Anterior cingulate cortex (tissue), 58 donors: ENCODE measurements at regions not wholly inside any gene's neighbourhood (a gene's known extent, or its start where the extent isn't known, plus 50 kb on each side); places are given as distances from the start of the nearest gene placed in this dataset.
A peak's percentile ranks its signal among the peaks of the same experiment; 100 is the strongest.
"Not testable (repeated sequence)": the region's sequence is repeated elsewhere in the genome, so short reads cannot be mapped to it uniquely, and the experiment has no call there.

ENCODE experiments used
- DNase-seq, 58 donors: peaks; one replicate each; lab custom pipeline; 2025; lab: John Stamatoyannopoulos, UW

GRCh38 chr2:17460371-17461086, 57.7 kb downstream of the RAD51AP2 start:
- DNase-seq: no peak

- no peak for DNase-seq
These were observed 62.9 kb downstream of the RAD51AP2 start for GRCh38 chr2:17455343-17455742.

GRCh38 chr2:17446191-17446590, 72.0 kb downstream of the RAD51AP2 start:
- not testable (repeated sequence) for DNase-seq

GRCh38 chr2:17445744-17446143, 72.5 kb downstream of the RAD51AP2 start:
- DNase-seq: no peak

GRCh38 chr2:17442334-17442733, 75.9 kb downstream of the RAD51AP2 start:
- no peak for DNase-seq

- DNase-seq: no peak
These were observed 76.5 kb downstream of the RAD51AP2 start for GRCh38 chr2:17441790-17442189.

- DNase-seq: no peak
These were observed 77.0 kb downstream of the RAD51AP2 start for GRCh38 chr2:17441055-17441771.

GRCh38 chr2:17430326-17430725, 87.9 kb downstream of the RAD51AP2 start:
- no peak for DNase-seq

- DNase-seq: no peak
These were observed 89.1 kb downstream of the RAD51AP2 start for GRCh38 chr2:17429130-17429529.

- DNase-seq: no peak
These were observed 90.8 kb downstream of the RAD51AP2 start for GRCh38 chr2:17427401-17427800.

GRCh38 chr2:17426743-17427142, 91.5 kb downstream of the RAD51AP2 start:
- no peak for DNase-seq

- no peak for DNase-seq
These were observed 96.2 kb downstream of the RAD51AP2 start for GRCh38 chr2:17422061-17422460.

GRCh38 chr2:17416884-17417391, 101.3 kb downstream of the RAD51AP2 start:
- DNase-seq: peak in 2 of 58 donors; percentile 48 to 55

GRCh38 chr2:17413036-17413435, 105.2 kb downstream of the RAD51AP2 start:
- no peak for DNase-seq

GRCh38 chr2:17401096-17401495, 117.1 kb downstream of the RAD51AP2 start:
- no peak for DNase-seq

GRCh38 chr2:17398770-17399169, 119.5 kb downstream of the RAD51AP2 start:
- no peak for DNase-seq

GRCh38 chr2:17388798-17389197, 129.4 kb downstream of the RAD51AP2 start:
- no peak for DNase-seq

GRCh38 chr2:17387591-17387990, 130.6 kb downstream of the RAD51AP2 start:
- DNase-seq: no peak

- DNase-seq: no peak
These were observed 131.5 kb downstream of the RAD51AP2 start for GRCh38 chr2:17386771-17387170.

GRCh38 chr2:17380003-17380402, 138.2 kb downstream of the RAD51AP2 start:
- no peak for DNase-seq

GRCh38 chr2:17375262-17375661, 143.0 kb downstream of the RAD51AP2 start:
- peak in 5 of 58 donors; percentile 1 to 31 (median 7) for DNase-seq

- no peak for DNase-seq
These were observed 144.5 kb downstream of the RAD51AP2 start for GRCh38 chr2:17373741-17374140.
